HFF-Myc (cell line): ENCODE measurements at regions not wholly inside any gene's neighbourhood (a gene's known extent, or its start where the extent isn't known, plus 50 kb on each side); places are given as distances from the start of the nearest gene placed in this dataset.

Source experiments
- DNase-seq: peaks from one replicate; pipeline ENCODE4 v3.0.0-alpha.2; 2011; ENCODE audit warnings: low read depth; ENCODE audit errors: extremely low read depth
- H3K4me3 ChIP-seq: replicated peaks from 2 replicates; pipeline ENCODE4 v1.5.1; 2011; ENCODE audit warnings: low read depth, mild to moderate bottlenecking, control low read depth, low read length
- CTCF ChIP-seq: IDR thresholded peaks from 2 replicates; pipeline ENCODE4 v1.5.1; 2012; ENCODE audit warnings: mild to moderate bottlenecking, low read depth, low read length, control low read depth; ENCODE audit errors: missing control alignments

DNA sequence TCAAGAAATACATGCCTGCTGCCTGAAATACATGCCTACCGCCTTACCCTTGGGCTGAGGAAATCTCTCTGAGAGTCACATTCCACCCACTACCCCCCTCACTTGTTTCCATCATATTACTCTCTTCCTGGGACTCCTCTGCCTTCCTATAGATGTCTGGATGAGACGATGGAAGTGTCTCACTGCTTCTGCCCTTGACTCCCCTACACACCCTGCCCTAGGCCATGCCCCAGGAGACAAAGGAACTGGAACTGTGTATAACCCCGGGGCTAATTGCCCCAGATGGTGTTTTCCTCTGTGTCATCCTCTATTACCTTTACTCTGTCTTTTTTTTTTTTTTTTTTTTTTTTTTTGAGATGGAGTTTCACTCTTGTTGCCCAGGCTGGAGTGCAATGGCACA lies 102.0 kb downstream of the GTPBP8 start:
- no peak overlapping the region for H3K4me3 ChIP-seq
- no peak for DNase-seq
- TF ChIP-seq CTCF, result no peak

DNA sequence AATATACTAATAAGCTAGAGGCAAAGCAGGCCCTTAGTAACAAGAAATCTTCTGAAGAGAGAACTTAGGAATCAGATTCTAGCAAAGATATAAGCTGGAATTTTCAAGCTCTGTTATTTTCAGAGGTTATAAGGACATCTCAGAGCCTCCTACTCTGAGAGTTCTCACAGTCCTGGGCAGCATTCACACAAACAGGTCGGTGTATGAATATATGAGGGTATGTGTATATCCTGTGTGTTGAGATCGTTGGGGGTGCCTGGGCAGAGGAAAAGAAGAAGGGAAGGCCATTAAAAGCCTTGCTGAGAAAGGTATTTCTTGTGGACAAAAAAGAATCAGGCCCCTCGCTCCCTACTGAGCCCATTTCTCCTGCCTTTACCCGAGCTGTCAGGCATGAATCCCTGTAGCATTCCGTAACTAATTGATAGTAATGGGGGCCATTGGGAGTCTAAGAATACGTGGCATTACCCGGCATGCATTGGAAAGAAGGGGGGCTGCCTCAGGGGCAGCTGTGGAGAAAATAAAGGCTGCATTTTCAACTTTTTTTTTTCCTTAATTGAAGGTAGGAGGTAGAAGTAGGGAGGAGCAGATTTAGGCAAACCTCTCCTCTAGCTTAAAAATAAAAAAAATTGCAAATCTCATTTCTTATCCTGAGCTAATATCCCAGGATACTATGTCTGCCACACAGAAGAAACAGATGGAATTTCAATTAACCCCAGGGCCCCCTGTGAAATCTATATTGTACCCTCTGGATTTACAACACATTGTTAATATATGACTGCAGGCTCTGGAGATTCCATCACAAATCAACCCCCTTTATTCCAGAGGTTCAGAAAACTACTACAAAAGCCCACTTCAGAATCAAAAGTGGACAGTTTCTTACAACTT lies 103.8 kb downstream of the GTPBP8 start:
- no peak for TF ChIP-seq CTCF
- no peak overlapping the region for H3K4me3 ChIP-seq
- DNase-seq, result no peak

- no peak for TF ChIP-seq CTCF
- DNase-seq, result no peak
These were observed 105.6 kb downstream of the GTPBP8 start for GRCh38 chr3:113096188-113096892.

DNA sequence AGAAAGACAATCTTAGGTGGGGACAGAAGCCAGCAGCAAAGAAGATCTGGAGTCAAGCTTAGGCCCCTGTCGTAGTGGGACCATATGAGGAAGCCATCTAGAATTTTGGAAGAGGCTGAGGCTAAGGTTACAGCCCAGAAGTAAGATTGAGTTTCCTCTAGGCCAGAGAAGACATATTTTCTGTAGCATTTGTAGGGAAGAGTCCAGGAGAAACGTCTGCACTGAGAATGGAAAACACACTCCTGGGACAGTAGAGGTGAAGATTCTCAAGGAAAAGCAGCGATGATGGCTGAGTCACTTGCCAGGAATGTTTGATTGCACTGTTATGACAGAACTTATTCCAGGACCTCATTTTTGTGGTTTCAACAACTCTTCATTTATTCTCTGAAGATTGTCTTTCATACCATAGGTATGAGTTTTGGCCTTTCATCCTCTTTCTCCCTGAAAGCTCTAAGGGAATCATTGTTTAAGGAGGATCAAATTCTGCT lies 107.2 kb downstream of the GTPBP8 start:
- H3K4me3 ChIP-seq, result no peak overlapping the region
- DNase-seq, result peak; percentile 66
- no peak for TF ChIP-seq CTCF

More at GRCh38 chr3:113096188-113096892, 105.6 kb downstream of the GTPBP8 start:
- H3K4me3 ChIP-seq, result no peak overlapping the region

- H3K4me3 ChIP-seq, result no peak overlapping the region
- no peak for DNase-seq
- TF ChIP-seq CTCF, result no peak
These were observed 109.3 kb downstream of the GTPBP8 start for GRCh38 chr3:113100063-113100462.

GRCh38 chr3:113103588-113103987 lies 107.8 kb upstream of the BOC start:
- H3K4me3 ChIP-seq, result no peak overlapping the region
- no peak for DNase-seq
- no peak for TF ChIP-seq CTCF
